Panc1 (cell line): ENCODE measurements at regions not wholly inside any gene's neighbourhood (a gene's known extent, or its start where the extent isn't known, plus 50 kb on each side); places are given as distances from the start of the nearest gene placed in this dataset.

Experiments
- ATAC-seq: fragments of 200-7000 bp; cut with Tn5 transposase; 2 replicates; pipeline ENCODE4 v1.9.1; 2020; ENCODE audit warnings: mild to moderate bottlenecking, moderate library complexity
- BruUV-seq: library from RNA; stranded (reverse); fragments of 400-500 nt; replicated peaks from 2 replicates; lab custom pipeline; 2021; lab: Mats Ljungman, UMichigan
- CTCF ChIA-PET: fragments of 300-600 bp; sonication (Branson Sonifier 250); formaldehyde crosslinking; loops from one replicate; lab custom pipeline; 2022; ENCODE audit warnings: antibody characterized with exemption; lab: Charles Lee
- POLR2A ChIA-PET: fragments of 300-600 bp; sonication (Branson Sonifier 250); formaldehyde crosslinking; loops from one replicate; lab custom pipeline; 2022; ENCODE audit warnings: antibody characterized with exemption; lab: Charles Lee
- DNase-seq: peaks from one replicate; pipeline ENCODE4 v3.0.0-alpha.2; 2010; ENCODE audit warnings: low read depth, low spot score
- H3K27ac ChIP-seq: 2 replicates; pipeline ENCODE4 v1.5.1; 2011; ENCODE audit warnings: mild to moderate bottlenecking, low read length, inconsistent platforms
- H3K27me3 ChIP-seq: fragments of 200-500 bp; sonication (Bioruptor generic); 2 replicates; pipeline ENCODE4 v1.6.0; 2014; ENCODE audit warnings: low read length, inconsistent platforms; ENCODE audit not compliant: control insufficient read depth, insufficient read depth
- H3K36me3 ChIP-seq: fragments of 200-500 bp; sonication (Bioruptor generic); 2 replicates; pipeline ENCODE4 v1.5.1; 2014; ENCODE audit warnings: inconsistent platforms, mild to moderate bottlenecking, low read length, moderate library complexity; ENCODE audit not compliant: control insufficient read depth, insufficient read depth
- H3K4me1 ChIP-seq: 2 replicates; pipeline ENCODE4 v1.5.1; 2011; ENCODE audit warnings: inconsistent platforms, mild to moderate bottlenecking, low read length, moderate library complexity; ENCODE audit not compliant: control insufficient read depth, insufficient read depth
- H3K4me3 ChIP-seq, 2 experiments: 2 replicates each; pipeline ENCODE4 v1.5.1; 2011 to 2012; ENCODE audit warnings: low read depth in 2 of 2, low read length in 2 of 2, mild to moderate bottlenecking in 2 of 2, inconsistent platforms in 1 of 2, moderate library complexity in 1 of 2
- H3K9me3 ChIP-seq: fragments of 200-500 bp; sonication (Bioruptor generic); 2 replicates; pipeline ENCODE4 v1.5.1; 2014; ENCODE audit warnings: low read depth, mild to moderate bottlenecking, inconsistent platforms, low read length, moderate library complexity; ENCODE audit not compliant: control insufficient read depth, insufficient read depth
- POLR2AphosphoS5 ChIP-seq: IDR thresholded peaks from 2 replicates; pipeline ENCODE4 v1.6.1; 2012; ENCODE audit warnings: mild to moderate bottlenecking, low read depth, low read length, moderate library complexity
- SIN3A ChIP-seq: IDR thresholded peaks from 2 replicates; pipeline ENCODE4 v1.6.1; 2012; ENCODE audit warnings: low read depth, mild to moderate bottlenecking, low read length, moderate library complexity, borderline replicate concordance; ENCODE audit not compliant: insufficient read depth
- TCF7L2 ChIP-seq: IDR thresholded peaks from 2 replicates; pipeline ENCODE4 v1.6.1; 2011; ENCODE audit warnings: mild to moderate bottlenecking, low read depth, low read length, inconsistent platforms
- in situ Hi-C: cut with HindIII; loops from 2 replicates; pipeline ENCODE4 v1.10.0; 2016; ENCODE audit warnings: low sequenced_read_pairs, low pct_unique_long_range_greater_than_20kb
- intact Hi-C: fragments of 100-400 bp; cut with micrococcal nuclease; formaldehyde crosslinking; loops from one replicate; pipeline ENCODE4 v1.10.0; 2022; ENCODE audit not compliant: unreplicated experiment
- TF ChIP-seq, protein P1 (sequence below), 2 experiments: IDR thresholded peaks; 2 replicates each; pipeline ENCODE4 v1.6.1; 2011 to 2012; ENCODE audit warnings: low read depth in 2 of 2, control low read depth in 1 of 2, low read length in 1 of 2, mild to moderate bottlenecking in 1 of 2, moderate library complexity in 1 of 2; ENCODE audit not compliant: insufficient read depth in 1 of 2
- TF ChIP-seq, protein P2 (sequence below): fragments of 450-650 bp; IDR thresholded peaks from 2 replicates; pipeline ENCODE4 v1.5.1; 2017; ENCODE audit warnings: mild to moderate bottlenecking

DNA sequence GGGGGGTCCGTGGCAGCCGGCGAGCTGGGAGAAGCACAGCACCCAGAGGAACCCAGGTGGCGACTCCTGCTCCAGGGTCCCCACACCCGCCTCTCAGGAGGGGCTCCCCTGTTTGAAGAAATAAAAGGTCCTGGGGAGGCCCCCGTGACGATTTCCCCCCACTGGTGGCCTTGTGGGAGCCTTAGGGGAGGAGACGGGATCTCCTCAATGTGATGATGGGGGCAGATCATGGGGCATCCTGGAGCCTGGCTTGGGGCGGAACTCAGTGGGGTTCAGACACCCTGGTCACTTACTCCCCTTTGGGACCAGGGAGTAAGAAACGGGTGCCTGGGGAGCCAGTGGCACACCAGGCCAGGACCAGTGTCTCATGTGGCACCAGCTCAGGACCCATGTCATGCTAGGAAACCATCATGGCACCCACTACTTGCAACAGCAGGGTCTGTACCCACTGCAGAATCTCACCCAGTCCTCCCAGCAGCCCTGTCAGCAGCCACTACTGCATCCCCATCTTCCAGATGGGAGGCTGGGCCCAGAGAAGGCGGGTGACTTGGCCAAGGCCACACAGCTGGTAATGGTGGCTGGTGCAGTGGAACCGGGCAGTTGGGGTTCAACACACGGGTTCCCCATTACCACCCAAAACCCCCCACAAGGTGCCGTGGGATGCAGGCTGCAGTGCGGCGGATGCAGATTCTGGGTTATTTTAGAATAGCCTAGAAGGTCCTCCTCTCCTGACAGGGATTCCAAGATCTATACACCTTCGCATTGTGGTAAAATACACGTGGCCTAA lies 130.7 kb downstream of the CTTN start:
- H3K27ac ChIP-seq: no peak overlapping the region
- BruUV-seq: no TSS peak
- no peaks in the 10 kb centered on the region; the same call in 1 of the 2 replicates for H3K4me1 ChIP-seq
- no peak for ATAC-seq
- H3K4me3 ChIP-seq: no peak overlapping the region
- ChIA-PET POLR2A (no interaction called here), CTCF (no interaction called here)
- intact Hi-C loops: loop anchor here (5.0 kb wide), 1 partner anchor 62 kb away; no protein-coding TSS in a partner anchor
- no peak for TF ChIP-seq SIN3A
- no peak for DNase-seq
- in situ Hi-C loops: no loop called here
- H3K36me3 ChIP-seq: no peaks in the 10 kb centered on the region
- no peaks in the 10 kb centered on the region for H3K9me3 ChIP-seq
- no peaks in the 10 kb centered on the region for H3K27me3 ChIP-seq

DNA sequence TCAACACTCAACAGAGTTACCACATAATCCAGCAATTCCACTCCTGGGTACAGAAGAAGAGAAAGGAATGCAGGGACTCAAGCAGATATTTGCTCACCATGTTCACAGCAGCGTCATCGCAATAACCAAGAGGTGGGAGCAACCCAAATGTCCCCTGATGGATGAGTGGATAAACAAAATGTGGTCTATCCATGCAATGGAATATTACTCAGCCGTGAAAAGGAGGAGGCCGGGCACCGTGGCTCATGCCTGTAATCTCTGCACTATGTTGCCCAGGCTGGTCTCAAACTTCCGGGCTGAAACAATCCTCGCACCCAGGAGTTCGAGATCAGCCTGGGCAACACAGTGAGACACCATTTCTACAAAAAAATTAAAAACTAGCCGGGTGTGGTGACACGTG lies 131.7 kb downstream of the CTTN start:
- CTCF ChIA-PET: no interaction called here
- TF ChIP-seq, protein P1, sequence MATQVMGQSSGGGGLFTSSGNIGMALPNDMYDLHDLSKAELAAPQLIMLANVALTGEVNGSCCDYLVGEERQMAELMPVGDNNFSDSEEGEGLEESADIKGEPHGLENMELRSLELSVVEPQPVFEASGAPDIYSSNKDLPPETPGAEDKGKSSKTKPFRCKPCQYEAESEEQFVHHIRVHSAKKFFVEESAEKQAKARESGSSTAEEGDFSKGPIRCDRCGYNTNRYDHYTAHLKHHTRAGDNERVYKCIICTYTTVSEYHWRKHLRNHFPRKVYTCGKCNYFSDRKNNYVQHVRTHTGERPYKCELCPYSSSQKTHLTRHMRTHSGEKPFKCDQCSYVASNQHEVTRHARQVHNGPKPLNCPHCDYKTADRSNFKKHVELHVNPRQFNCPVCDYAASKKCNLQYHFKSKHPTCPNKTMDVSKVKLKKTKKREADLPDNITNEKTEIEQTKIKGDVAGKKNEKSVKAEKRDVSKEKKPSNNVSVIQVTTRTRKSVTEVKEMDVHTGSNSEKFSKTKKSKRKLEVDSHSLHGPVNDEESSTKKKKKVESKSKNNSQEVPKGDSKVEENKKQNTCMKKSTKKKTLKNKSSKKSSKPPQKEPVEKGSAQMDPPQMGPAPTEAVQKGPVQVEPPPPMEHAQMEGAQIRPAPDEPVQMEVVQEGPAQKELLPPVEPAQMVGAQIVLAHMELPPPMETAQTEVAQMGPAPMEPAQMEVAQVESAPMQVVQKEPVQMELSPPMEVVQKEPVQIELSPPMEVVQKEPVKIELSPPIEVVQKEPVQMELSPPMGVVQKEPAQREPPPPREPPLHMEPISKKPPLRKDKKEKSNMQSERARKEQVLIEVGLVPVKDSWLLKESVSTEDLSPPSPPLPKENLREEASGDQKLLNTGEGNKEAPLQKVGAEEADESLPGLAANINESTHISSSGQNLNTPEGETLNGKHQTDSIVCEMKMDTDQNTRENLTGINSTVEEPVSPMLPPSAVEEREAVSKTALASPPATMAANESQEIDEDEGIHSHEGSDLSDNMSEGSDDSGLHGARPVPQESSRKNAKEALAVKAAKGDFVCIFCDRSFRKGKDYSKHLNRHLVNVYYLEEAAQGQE (IDR thresholded peaks at IDR 0.05; ENCODE audit: insufficient read depth in 1 of 2, low read depth in 2 of 2, low read length in 1 of 2): no peak
- no peak for TF ChIP-seq TCF7L2
- TF ChIP-seq POLR2AphosphoS5: no peak
- no peak for TF ChIP-seq SIN3A
- TF ChIP-seq, protein P2, sequence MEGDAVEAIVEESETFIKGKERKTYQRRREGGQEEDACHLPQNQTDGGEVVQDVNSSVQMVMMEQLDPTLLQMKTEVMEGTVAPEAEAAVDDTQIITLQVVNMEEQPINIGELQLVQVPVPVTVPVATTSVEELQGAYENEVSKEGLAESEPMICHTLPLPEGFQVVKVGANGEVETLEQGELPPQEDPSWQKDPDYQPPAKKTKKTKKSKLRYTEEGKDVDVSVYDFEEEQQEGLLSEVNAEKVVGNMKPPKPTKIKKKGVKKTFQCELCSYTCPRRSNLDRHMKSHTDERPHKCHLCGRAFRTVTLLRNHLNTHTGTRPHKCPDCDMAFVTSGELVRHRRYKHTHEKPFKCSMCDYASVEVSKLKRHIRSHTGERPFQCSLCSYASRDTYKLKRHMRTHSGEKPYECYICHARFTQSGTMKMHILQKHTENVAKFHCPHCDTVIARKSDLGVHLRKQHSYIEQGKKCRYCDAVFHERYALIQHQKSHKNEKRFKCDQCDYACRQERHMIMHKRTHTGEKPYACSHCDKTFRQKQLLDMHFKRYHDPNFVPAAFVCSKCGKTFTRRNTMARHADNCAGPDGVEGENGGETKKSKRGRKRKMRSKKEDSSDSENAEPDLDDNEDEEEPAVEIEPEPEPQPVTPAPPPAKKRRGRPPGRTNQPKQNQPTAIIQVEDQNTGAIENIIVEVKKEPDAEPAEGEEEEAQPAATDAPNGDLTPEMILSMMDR: no peak
- Histone ChIP-seq H3K36me3 (no peaks in the 10 kb centered on the region), H3K27me3 (no peaks in the 10 kb centered on the region), H3K27ac (no peak overlapping the region), H3K4me3 (no peak overlapping the region), H3K4me1 (no peaks in the 10 kb centered on the region), H3K9me3 (no peaks in the 10 kb centered on the region)
- intact Hi-C loops: no loop called here
- ATAC-seq (no peak), DNase-seq (no peak)
- in situ Hi-C loops: no loop called here
- POLR2A ChIA-PET: no interaction called here
- no TSS peak for BruUV-seq

DNA sequence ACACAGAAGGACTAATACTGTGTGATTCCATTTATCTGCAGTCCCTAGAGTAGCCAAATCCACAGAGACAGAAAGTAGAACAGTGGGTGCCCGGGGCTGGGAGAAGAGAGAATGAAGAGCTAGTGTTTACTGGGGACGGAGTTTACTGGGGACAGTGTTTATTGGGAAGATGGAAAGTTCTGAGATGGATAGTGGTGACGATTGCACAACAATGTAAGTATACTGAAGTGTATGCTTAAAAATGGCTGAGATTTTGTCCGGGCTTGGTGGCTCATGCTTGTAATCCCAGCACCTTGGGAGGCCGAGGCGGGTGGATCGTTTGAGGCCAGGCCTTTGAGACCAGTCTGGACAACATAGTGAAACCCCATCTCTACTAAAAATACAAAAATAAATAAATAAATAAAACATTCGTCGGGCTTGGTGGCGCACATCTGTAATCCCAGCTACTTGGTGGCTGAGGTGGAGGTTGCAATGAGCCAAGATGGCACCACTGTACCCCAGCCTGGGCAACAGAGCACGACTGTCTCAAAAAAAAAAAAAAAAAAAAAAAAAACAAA lies 132.4 kb downstream of the CTTN start:
- DNase-seq: no peak
- BruUV-seq: no TSS peak
- intact Hi-C loops: no loop called here
- Histone ChIP-seq H3K4me3 (no peak overlapping the region), H3K27ac (no peak overlapping the region), H3K9me3 (no peaks in the 10 kb centered on the region), H3K4me1 (no peaks in the 10 kb centered on the region), H3K36me3 (no peaks in the 10 kb centered on the region), H3K27me3 (no peaks in the 10 kb centered on the region)
- in situ Hi-C loops: no loop called here
- CTCF ChIA-PET: no interaction called here
- ATAC-seq: no peak
- POLR2A ChIA-PET: no interaction called here
- TF ChIP-seq, protein P1 (IDR thresholded peaks at IDR 0.05; ENCODE audit: insufficient read depth in 1 of 2, low read depth in 2 of 2, low read length in 1 of 2): no peak
- no peak for TF ChIP-seq SIN3A
- TF ChIP-seq POLR2AphosphoS5: no peak
- TF ChIP-seq TCF7L2: no peak
